ENCODE measurements at regions not wholly inside any gene's neighbourhood (a gene's known extent, or its start where the extent isn't known, plus 50 kb on each side); places are given as distances from the start of the nearest gene placed in this dataset.
A peak's percentile ranks its signal among the peaks of the same experiment; 100 is the strongest.

DNA sequence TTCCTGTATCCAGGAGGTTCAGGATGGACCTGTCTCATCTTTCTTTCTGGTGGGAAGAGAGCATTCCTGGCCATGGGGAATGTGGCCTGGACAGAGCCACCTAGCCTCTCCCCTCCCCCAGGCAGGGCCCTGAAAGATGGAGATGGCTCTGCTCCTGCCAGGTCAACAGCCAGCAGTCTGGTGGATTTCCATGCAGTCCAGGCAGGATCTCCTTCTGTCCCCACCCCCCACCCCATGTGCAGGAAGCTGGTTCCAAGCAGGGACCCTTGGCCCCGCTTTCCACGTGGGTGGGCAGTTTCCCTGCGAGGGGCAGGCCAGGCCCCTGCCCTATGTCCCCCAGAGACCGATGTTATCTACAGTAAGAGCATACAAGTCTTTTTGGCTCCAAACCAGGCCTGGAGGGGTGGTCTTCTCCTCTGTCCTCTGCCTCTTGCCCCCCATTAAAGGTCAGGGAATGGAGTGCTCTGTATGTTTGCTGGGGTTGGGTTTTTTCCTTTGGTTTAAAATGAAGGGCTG is 240.5 kb downstream of the SEC14L1 start:
- no peak for DNase-seq

DNA sequence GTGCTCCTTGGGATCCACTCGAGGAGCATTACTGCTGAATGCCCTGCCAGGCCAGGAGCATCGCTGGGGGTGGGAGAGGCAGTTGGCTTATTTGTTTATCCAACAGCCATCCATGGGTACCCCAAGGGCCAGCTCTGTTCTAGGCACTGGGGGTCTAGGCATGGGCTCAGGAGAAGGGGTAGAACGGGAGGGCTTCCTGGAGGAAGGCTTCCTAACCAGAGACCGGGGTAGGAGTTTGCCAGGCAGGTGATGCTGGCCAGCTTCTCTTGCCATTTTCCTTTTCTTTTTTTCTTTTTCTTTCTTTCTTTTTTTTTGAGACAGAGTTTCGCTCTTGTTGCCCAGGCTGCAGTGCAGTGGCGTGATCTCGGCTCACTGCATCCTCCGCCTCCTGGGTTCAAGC is 241.0 kb downstream of the SEC14L1 start:
- DNase-seq = no peak

DNA sequence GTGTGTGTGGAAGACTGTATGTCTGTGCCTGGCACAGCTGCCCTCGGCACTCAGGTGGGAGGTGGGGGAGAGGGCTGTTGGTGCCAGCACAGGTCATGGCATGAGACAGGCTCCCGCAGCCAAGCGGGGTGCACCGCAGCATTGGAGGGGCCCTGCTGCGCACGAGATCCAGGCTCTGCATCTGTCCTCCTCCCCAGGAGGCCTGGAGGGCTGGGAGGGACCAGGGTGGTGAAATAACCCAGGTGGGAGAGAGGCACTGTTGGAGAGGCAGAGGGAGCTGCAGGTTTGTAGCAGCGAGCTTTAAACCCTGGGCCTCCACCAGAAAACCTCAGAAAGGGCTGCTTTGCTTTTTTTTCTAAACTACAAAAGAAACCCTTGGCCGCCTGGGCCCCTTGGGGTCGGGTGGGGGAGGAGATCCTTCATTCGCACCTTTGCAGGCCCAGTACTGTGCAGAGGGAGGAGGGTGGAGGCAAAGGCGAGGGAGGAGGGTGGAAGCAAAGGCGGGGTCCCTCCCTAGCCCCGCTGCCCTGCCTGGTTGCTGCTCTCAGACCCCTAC is 241.7 kb downstream of the SEC14L1 start:
- DNase-seq = peak; percentile 77

DNA sequence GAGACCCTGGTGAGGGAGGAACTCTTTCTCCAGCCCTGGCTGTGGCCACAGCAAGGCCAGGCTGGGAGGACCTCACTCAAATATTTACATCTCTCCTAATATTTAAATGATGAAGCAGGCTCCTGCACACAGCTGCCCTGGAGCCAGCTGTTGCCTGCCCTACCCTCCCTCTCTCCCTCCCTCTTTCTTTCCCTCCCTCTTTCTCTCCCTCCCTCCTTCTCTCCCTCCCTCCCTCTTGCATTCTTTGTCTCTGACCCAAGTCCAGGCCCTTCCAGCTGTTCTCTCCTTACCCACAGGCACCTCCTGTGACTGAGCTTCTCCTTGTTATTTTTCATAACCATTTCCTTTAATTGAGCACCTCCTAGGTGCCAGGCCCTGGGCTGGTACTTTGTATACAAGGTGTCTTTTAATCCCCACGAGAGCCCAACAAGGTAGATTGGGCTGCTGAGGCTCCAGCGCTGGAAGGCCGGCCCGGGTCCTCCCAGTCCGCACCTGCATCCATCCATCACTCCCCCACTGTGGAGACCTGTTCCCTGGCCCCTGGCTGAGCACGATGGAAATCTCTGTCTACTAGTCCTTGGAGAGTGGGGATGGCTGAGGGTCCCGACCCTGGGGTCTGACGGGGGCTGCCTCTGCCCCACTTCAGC is 242.3 kb downstream of the SEC14L1 start:
- DNase-seq = peak; percentile 41

DNA sequence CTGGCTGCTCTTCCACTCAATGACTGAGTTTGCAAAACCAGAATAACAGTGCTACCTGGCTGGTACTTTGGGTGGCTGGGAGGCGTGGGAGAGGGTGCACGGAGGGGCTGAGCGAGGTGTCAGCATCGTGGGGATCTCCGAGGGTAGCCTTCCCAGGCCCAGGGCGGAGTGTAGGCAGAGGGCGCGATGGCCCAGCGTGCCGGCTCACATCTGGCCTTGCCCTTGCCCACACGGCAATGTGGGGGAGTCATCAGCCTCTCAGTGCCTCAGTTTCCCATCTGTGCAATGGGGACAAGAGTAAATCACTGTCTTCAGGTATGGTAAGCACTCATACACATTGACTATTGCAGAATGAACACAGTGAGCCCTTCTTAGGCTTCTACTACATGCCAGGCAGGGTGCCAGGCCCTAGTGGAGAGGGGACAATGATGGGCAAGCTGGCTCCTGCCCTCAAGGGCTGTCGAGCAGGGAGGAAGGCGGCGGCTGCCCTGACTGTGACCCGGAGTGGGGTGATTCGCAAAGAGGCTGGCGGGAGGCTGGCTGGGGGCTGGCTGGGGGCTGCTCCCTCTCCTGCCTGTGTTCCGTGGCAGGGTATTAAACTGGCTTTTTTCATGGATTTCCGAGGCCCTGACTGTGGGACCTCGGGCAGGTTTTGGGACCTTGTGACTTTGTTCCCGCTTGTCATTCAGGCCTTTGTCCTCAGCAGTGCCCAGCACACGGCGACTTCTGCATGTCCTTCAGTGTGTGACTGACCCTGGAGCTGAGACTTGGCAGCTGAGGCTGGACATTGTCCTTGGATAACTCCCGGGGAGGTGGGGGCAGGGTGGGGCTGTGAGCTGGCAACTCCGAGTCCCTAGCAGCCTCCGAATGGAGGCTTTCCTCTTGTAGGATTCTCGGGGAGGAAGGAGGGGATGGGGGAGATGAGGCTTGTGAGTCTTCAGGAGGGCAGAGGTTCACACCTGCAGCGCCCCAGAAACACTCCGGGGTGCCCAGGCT is 243.1 kb downstream of the SEC14L1 start:
- DNase-seq = peak; percentile 64

DNA sequence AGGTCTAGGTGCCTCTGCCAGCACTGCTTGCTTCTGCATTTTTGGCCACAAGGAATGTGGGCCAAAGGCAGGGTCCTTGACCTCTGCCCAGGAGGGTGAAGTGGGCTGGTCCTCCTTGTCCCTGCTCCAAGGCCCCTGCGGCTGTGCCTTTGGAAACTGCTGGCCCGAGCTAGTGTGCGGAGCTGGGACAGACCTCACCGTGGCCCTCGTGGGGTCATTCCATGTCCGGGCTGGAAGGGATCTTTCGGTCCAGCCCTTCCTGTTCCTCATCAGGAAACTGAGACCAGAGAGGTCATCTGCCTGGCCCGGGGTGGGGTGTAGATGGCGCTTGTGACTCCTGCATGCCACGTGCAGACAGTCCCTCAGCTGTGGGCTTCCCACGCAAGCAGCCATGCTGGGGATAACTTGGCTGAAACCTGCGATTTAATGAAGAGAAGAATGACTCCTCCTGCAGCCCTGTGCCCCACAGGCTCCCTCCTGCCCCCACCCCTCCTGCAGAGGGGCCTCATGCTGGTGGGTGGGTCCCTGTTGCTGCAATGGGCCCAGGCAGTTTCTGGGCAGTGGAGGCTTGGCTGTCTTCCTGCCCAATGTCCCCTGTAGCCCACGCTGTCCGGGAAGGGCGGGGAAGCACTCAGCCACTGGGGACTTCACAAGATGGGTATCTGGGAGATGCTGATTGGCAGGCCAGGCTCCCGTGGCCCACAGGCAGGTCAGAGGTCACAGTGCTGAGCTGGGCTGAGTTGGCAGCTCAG is 245.2 kb downstream of the SEC14L1 start:
- no peak for DNase-seq

DNA sequence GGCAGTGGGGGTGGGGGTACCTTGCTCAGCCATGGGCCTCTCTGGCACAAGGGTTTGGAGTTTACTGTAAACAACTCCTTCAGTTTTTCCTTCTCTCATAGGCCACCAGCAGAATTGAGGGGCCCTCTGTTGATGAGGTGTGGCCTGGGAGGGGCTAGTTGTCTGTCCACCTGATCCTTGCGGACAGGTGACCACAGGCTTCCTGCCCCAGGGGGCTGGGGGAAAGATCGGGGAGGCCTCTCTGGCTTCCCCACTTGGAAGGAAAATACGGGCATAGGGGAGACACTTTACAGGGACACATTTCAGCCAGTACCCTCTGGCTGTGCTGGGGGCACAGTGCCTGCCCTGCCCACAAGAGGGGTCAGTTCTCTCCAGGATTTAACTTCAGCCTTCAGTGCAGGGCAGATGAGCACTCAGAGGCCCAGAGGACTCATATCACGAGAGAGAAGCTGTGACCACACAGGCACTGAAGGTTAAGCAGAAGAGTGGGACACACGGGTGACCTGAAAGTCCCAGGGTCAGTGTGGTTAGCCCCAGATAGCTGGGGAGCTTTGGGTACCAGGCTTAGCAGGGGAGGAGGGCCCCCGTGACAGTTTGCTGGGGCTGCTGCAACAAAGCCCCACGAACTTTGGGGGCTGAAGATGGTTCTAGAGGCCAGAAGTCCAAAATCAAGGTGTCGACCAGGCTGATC is 245.9 kb downstream of the SEC14L1 start:
- no peak for DNase-seq

DNA sequence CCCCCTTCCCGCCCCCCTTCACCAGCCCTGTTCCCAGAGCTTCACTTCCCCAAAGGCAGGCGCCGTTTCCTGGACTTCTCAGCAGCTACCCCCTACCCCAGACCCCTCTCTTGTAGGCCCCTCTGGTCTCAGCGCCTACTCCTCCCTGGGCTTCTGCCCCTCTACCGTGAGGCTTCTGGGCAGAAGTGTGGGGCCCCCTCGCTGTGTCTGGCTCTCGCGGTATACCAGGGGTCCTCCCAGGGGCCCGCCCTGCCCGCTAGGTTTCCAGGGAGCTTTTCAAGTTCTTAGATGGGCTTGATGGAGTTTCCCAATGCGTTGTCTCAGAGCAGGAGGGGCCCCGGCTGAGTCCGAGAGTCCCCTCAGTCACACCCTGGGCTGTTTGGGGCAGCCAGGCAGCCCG is 247.1 kb downstream of the SEC14L1 start:
- DNase-seq = no peak

DNA sequence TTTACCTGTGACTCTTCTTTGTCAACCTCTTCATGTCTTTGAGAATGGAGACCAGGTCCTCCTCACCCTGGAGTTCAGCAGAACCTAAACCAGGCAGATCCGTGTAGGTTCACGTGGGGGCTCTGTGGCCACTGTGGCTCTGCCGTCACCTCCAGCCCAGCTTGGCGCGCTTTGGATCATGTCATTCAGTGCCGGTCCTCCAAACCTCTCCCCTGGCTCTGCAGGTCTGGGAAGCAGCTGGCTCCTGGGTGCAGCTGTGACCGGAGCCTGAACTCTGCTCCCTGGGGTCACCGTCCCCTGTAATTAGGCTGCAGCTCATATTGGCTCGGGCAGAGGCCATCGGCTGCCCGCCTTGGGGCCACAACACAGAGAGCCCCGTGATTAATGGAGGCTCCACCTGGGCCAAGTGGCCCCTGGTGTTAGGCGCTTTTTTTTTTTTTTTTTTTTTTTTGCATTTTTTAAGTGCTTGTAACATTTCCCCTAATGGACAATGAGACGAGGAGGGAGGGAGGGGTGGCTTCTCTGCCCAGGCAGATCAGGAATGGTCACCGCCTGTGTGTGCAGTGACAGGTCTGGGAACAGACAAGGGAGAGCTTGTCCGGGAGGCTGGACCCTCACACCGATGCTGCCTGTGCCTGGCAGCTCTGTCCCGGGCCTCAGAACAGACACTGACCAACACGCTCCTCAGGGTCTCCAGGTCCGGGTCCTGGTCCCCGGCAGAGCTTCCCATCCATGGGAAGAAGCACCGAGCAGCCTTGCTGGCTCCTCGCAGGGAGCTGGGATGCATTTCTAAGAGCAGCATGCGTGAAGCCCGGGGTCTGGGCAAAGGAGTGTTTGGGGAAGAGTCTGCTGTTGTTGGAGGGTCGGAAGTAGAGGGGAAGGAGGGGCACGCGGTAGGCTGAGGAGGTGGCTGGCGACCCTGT is 247.9 kb downstream of the SEC14L1 start:
- no peak for DNase-seq

DNA sequence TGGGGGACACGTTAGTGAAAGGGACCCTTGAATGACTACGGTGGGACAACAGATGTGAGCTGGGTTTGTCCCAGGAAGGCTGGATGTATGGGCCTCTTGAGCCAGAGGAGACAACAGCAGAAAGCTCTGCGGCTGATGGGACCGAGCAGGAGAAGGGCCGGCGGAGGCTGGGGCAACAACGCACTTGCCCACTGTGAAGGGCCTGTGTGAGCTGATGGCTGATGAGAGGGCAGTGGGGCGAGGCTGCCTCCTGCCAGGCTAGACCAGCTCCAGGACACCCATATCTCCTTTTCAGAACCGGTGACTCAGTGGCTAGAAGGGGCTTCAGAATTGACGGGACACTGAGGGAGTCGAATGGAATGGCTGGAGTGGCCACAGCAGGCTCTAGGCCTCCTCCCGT is 250.1 kb downstream of the SEC14L1 start:
- DNase-seq = no peak

DNA sequence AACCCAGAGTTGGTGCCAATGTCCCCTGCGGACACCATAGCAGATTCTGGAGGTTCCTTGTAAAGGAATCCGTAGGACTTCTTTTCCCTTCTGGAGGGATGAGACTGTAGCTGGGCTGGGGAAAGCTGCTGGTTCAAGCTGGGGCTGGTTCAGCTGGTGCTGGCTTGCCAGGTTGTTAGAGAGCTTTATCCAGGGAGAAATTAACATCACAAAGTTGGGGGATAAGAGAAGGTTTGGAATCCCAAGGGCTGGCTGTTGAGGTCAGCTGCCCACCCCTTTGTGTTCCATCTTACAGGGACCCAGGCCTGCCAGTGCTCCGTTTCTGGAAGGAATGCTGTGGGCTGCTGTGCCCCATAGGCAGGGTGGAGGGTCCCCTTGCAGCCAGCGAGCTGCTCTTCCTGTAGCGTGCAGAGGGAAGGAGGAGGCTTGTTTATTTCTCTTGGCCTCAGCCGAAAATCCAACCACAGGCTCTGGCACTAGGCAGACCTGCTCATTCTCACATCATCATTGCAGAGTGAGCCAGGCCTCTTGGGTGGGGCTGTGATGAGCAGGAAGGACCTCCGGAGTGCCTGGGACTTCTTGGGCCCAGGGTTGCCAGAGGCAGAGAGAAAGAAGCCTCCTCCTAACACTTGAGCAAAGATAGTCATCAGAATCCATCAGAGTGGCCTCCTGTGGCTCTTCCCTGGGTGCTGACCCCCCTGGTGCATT is 251.1 kb downstream of the SEC14L1 start:
- no peak for DNase-seq

DNA sequence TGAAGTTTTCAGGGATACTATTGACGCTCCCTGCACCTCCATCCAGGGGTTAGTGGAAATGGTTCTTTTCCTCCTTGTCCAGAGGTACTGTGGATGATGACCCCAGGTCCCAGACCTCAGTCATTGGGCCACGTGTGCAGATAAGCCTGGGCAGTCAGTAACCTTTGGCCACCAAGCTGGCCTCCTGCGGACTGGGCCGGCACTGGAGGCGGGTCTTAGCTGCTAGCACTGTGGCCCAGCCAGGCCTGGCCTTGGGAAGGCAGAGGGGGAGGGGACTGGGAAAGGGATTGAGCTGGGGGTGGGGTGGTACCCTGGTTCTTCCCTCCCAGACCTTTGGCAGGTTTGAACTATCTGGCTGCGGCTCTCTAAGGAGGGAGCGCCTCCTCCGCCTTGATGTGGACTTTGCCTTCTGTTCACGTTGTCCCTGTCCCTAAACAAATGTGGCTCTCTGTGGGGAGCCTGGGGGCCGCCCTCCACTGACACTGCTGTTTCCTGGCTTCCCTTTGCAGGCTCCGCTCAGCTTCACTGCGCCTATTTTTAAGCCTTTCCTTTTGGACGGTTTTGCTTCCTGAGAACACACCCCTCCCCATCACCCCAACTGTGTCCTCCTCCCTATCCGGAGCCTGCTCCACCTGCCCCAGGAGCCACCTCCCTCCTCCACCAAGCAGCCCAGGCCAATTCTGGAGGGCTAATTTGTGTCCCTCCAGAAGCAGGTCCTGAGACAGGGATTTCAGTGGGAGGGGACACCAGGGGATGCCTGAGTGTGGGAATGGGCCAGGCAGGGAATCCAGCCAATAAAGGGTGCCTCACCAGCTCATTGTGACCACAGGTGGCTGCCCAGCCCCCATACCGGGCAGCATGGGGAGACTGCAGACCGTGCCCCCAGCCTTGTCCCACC is 251.9 kb downstream of the SEC14L1 start:
- no peak for DNase-seq

DNA sequence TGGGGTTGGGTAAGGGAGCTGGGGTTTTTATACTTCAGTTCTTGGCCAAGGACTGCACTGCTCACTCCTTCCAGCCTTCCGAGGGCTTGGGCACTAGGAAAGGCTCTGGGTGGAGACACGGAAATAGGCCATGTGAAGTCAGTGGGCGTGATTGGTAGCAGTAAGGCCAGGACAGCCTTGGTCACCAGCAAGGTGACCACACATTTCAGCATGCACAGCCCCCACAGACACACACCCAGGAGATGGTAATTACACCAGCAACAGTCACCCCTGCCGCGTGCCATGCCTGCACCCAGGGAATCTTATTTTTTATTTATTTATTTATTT is 252.5 kb downstream of the SEC14L1 start:
- no peak for DNase-seq

DNA sequence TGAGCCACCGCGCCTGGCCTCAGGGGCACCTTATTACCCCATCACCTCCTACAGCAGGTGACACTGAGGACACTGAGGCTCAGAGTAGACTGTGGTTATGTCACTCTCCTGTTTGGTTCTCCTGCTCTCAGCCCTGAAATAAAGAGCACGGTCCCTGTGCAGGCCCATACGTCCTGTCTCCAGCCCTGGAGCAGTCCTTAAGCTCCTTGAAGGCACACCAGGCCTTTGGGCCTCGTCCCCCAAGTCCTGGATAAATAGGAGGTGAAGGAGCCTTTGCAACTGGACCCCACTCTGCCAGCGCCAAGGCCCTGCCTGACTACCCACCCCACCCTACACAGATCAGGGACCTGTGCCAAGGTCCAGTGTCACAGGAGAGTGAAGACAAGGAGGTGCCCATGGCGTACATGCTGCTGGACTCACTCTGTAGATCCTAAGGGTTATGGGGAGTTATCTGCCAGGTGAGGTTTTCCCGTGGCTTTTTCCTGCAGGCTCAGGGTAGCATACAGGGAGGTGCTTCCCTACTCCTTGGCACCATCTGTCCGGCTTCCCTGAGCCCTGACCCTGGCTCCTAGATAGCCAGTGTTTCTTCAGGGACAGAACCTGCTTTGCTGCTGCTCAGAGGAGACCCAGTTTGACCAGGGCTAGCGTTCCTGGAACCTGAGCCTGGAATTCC is 253.2 kb downstream of the SEC14L1 start:
- no peak for DNase-seq

DNA sequence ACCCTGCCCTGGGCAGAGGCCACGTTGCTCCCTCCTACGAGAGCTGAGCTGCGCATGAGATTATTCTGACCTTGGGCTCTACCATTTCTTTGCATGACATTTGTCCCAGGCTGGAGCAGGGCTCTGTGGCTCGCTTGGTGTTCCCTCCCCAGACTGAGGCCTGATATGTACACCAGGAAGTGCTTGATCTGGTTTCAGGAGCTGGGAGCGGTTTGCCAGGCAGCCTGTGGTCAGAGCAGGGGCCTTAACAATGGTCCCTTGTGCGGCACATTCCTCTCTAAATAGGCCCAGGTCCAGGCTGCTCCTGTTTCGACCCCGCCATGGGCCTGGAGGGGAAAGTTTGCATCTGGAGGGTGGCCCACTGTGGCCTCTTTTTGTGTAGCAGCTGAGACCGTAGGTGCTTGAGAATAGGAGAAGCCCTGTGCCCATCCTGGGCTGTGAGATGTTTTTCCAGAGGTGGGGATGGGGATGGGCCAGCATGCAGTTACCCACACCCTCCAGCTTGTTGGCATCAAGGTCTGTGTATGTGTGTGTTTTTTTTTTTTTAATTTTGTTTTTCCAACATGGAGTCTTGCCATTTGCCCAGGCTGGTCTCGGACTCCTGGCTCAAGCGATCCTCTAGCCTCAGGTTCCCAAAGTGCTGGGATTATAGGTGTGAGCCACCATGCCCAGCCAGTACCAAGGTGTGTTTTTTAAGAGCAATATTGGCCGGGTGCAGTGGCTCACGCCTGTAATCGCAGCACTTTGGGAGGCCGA is 253.9 kb downstream of the SEC14L1 start:
- DNase-seq = no peak

DNA sequence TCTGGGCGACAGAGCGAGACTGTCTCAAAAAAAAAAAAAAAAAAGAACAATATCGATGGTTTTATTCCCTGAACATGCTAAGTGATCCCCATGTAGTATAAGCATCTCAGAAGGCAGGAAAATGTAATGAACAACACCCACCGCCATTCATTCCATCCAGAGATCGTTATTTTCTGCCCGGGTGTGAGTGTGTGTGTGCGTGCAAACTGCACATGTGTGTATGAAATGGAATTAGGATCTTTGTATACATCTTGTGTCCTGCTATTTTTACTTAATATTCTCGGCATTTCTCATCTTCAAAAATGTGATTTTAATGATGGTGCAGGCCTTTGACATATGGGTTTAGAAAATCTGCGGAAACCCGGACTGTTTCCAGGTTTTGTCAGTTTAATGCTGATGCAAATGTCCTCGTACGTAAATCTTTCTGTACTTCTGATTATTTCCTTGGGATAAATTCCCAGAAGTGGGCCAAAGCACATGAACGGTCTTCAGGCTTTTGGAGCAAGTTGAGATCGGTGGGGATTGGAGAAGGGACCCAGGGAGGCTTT is 254.8 kb downstream of the SEC14L1 start:
- no peak for DNase-seq

DNA sequence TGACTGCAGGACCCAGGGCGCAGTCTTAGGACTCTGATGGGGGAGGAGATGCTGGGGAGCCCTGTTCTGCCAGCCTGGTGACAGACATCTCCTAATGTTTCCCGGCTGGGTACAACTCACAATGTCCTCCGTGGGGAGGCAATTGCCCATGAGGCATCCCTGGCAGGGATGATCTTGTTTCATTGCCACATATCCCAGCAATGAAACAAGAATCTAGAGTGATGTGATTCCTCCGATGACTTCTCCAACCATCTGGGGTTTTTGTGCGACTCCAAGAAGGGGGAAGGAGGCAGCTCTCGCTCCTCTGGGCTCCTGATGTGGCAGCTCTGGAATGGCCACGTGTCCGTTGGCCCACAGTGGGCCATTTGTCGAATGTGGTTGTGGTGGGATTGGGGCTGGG is 255.8 kb downstream of the SEC14L1 start:
- no peak for DNase-seq

DNA sequence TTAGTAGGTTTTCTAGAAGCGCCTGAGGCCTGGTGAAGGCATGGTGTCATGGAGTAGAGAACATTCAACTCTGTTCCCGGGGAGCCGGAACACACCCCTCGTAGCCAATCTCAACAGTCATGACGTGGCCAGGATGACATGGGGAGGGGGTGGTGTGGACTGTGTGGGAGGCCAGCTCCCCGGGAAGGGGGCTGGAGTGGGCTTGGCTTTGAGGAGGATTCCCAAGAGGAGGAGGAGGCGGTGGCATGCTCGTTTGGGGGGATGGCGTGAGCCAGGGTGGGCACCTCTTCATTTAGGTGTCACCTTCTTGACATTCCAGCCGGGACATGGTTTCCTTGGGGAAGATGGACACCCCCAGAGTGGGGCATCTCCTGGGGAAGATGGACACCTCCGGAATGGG is 257.5 kb downstream of the SEC14L1 start:
- no peak for DNase-seq

All from NCI-H2171 treated with DMSO at 0.1 percent for 48 hours (cell line).